Epidermal melanocyte (primary cell): ENCODE measurements at regions not wholly inside any gene's neighbourhood (a gene's known extent, or its start where the extent isn't known, plus 50 kb on each side); places are given as distances from the start of the nearest gene placed in this dataset.
"Not testable (repeated sequence)": the region's sequence is repeated elsewhere in the genome, so short reads cannot be mapped to it uniquely, and the experiment has no call there.

Source experiments
- DNase-seq: peaks from one replicate; pipeline ENCODE4 v3.0.0; 2011; ENCODE audit warnings: low spot score; ENCODE audit not compliant: insufficient read length

GRCh38 chr6:115811541-115811940 lies 249.2 kb downstream of the FRK start:
- DNase-seq = no peak

GRCh38 chr6:115798229-115798628 lies 262.5 kb downstream of the FRK start:
- no peak for DNase-seq

GRCh38 chr6:115796829-115797228 lies 263.9 kb downstream of the FRK start:
- no peak for DNase-seq

- no peak for DNase-seq
Observed at GRCh38 chr6:115796061-115796460, 264.6 kb downstream of the FRK start.

- no peak for DNase-seq
Observed at GRCh38 chr6:115783402-115784061, 277.2 kb downstream of the FRK start.

GRCh38 chr6:115782612-115783011 lies 278.1 kb downstream of the FRK start:
- DNase-seq = no peak

GRCh38 chr6:115773741-115774140 lies 286.9 kb downstream of the FRK start:
- DNase-seq = no peak

- DNase-seq = no peak
Observed at GRCh38 chr6:115770851-115771250, 289.8 kb downstream of the FRK start.

GRCh38 chr6:115768500-115768899 lies 292.2 kb downstream of the FRK start:
- DNase-seq = no peak

GRCh38 chr6:115767931-115768330 lies 292.8 kb downstream of the FRK start:
- DNase-seq = no peak

- DNase-seq = no peak
Observed at GRCh38 chr6:115766745-115767462, 293.8 kb downstream of the FRK start.

GRCh38 chr6:115765966-115766365 lies 294.7 kb downstream of the FRK start:
- DNase-seq = no peak

GRCh38 chr6:115759051-115759450 lies 301.6 kb downstream of the FRK start:
- no peak for DNase-seq

- no peak for DNase-seq
Observed at GRCh38 chr6:115753446-115753845, 307.2 kb downstream of the FRK start.

- no peak for DNase-seq
Observed at GRCh38 chr6:115750946-115751345, 309.7 kb downstream of the FRK start.

GRCh38 chr6:115750292-115750691 lies 310.4 kb downstream of the FRK start:
- DNase-seq = no peak

GRCh38 chr6:115747719-115748118 lies 313.0 kb downstream of the FRK start:
- DNase-seq = no peak

GRCh38 chr6:115746583-115746982 lies 314.1 kb downstream of the FRK start:
- not testable (repeated sequence) for DNase-seq

GRCh38 chr6:115740907-115741306 lies 319.8 kb downstream of the FRK start:
- no peak for DNase-seq

- DNase-seq = no peak
Observed at GRCh38 chr6:115735610-115736009, 325.1 kb downstream of the FRK start.

- no peak for DNase-seq
Observed at GRCh38 chr6:115733426-115733825, 327.3 kb downstream of the FRK start.

GRCh38 chr6:115729036-115729435 lies 331.7 kb downstream of the FRK start:
- DNase-seq = no peak

GRCh38 chr6:115728171-115728570 lies 332.5 kb downstream of the FRK start:
- DNase-seq = no peak
